Umbilical cord (tissue), 1 donor: ENCODE measurements at regions not wholly inside any gene's neighbourhood (a gene's known extent, or its start where the extent isn't known, plus 50 kb on each side); places are given as distances from the start of the nearest gene placed in this dataset.
"Not testable (repeated sequence)": the region's sequence is repeated elsewhere in the genome, so short reads cannot be mapped to it uniquely, and the experiment has no call there.

Experiments used
- DNase-seq: peaks from one replicate; pipeline ENCODE4 v3.0.0-alpha.2; 2015; ENCODE audit warnings: low spot score

DNA sequence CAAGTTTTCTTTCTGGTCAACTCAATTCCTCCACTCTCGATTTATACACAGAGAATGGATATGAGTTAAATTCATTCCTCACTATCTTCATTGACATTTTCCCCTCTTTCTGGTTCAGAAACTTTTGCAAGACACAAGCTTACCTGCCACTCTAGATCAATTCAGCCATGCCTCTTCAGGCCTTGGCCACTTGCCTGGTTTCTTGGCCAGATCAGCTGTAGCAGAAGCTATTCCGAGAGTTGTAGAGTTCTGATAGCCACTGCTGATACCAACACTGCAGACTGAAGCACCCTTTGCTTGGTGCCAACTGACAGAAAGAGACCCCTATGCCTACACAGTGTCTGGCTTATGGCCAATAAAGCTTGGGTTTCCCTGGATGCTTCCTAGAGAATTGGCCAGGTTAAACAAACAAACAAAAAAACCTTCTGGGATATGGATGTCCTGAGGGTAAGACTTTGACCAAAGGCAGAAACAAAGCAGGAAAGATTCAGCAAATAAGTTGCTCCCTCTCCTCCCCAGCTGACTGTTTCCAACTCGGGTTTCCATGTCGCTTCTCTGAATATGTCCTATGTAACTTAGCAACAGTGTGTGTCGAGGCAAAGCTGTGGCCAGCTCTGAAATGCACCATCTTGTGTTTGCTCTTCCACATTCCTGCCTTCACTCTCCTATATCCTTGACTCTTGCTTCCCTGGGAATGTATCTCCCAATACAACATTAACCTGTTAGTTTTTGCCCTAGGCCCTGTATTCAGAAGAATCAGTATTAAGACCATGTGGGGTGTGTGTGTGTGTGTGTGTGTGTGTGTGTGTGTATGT, 521.6 kb downstream of the EPHA3 start:
- DNase-seq: no peak

DNA sequence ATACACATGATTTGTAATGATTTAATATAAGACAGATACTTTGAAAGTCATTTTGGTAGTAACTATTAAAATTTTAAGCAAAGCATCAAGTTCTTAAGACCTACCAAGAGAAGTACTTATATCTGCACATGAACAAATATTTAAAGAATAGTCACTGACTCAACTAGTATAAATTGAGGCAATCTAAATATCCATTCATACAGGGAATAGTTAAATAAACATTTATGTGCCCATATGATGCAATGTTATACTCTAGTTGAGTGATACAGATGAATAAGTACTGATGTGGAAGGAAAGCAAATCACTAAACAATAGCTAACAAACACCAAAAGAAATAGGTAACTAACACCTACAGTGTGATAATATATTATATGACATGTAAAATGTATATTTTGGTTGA, 527.7 kb downstream of the EPHA3 start:
- no peak for DNase-seq

DNA sequence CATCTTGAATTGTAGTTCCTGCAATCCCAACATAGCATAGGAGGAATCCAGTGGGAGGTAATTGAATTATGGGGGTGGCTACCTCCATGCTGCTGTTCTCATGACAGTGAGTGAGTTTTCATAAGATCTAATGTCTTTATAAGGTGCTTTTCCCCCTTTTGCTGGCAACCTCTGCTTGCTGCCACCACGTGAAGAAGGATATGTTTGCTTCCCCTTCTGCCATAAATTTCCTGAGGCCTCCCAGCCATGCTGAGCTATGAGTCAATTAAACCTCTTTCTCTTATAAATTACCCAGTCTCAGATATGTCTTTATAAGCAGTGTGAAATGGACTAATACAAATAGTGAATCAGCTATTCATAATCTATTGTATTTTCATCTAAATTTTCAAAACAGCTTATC, 537.3 kb downstream of the EPHA3 start:
- DNase-seq: no peak

GRCh38 chr3:89649431-89649830, 542.0 kb downstream of the EPHA3 start:
- DNase-seq: no peak

- DNase-seq: no peak
Observed at GRCh38 chr3:89654031-89654430, 546.6 kb downstream of the EPHA3 start.

DNA sequence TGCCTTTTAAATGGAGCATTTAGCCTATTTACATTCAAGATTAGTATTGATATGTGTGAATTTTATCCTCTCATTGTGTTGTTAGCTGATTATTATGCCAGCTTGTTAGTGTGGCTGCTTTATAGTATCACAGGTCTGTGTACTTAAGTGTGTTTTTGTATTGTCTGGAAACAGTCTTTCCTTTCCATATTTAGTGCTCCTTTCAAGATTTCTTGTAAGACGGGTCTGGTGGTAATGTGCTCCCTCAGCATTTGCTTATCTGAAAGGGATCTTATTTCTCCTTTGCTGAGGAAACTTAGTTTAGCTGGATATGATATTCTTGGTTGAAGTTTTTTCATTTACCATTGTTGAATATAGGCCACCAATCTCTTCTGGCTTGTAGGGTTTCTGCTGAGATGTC, 549.0 kb downstream of the EPHA3 start:
- no peak for DNase-seq

- no peak for DNase-seq
Observed at GRCh38 chr3:89679686-89680085, 572.3 kb downstream of the EPHA3 start.

DNA sequence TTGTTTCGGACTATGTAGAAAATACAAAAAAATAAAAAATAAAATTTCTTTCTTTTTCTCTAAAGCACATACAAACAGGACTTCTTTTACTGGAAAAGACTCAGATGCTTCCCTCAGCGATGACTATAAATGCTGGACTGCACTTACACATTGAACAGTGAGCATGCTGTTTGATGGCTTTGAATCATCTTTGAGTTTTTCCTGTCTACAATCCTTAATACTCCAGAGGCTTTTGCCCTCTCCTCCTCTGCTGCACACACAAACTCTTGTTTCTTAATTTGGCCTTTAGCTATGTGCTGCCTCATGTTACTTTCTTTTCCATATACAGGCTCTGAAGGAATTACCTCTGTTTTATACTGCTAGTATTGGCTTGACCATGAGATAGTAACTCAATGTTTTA, 575.1 kb downstream of the EPHA3 start:
- no peak for DNase-seq

DNA sequence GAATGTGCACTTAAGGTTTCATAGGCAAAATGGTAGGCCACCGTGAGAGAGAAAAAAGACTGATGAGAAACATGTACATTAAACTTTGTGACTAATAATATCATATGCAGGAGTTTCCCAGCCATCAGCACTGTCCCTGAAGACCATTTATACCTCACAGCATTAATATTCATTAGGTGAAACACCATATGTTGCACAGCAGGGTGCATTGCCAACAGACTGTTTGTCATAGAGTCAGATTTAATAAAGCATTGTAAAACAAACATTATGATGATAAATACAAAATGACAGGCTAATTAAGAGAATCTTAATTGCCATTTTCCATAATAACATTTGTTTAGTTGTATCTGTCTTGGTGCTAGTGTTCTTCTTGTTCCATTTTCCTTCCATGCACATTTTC, 578.3 kb downstream of the EPHA3 start:
- DNase-seq: no peak

DNA sequence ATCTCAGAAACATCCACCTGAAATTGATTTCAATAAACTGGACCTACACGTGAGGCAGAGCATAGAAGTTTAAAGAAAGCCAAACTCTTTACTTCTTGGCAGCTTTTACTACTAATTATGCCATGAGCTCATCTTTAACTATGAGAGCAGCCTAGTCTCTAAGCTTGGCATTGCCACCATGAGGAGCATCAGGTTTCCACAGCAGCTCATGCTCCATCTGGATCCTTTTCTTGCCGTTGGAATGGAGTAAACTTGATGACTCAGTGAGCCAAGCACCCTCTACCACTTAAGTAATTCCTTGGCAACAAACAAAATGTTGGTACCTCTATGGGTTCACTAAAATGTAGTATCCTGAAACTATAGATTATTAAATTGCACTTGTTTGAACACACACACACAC, 583.2 kb downstream of the EPHA3 start:
- no peak for DNase-seq

DNA sequence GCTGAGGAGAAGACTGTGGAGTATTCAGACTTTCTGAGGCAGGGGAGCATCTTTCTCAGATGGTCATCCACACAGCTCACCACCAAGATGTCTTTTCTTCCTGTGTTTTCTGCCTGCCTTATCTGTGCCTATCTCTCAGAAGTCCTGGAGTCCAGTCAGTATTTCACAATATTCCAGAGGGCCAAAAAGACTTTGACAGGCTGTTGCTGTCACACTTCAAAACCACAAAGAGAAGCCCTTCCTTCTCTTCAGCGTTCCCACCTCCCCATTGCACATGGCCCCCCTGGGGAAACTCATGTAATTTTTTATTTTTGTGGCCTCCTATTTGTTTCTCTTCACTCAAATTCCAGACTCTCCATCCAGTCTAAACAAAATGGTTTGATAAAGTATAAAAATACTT, 585.2 kb downstream of the EPHA3 start:
- DNase-seq: no peak

- no peak for DNase-seq
Observed at GRCh38 chr3:89697321-89697916, 590.0 kb downstream of the EPHA3 start.

- DNase-seq: no peak
Observed at GRCh38 chr3:89698208-89698830, 590.9 kb downstream of the EPHA3 start.

- DNase-seq: no peak
Observed at GRCh38 chr3:89699229-89699628, 591.8 kb downstream of the EPHA3 start.

DNA sequence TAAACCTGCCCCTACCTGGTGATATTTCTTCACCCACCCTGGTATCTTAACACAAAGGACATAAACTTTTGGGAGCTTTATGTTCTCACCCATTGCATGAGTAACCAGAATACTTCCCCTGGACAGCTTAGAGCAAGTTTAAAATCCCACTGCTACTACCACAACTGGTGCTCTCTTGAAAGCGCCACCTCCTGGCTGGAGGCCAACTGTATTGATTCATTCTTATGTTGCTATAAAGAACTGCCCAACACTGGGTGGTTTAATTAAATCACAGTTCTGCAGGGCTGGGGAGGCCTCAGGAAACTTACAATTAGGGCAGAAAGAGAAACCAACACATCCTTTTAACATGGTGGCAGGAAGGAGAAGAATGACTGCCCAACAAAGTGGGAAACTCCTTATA, 592.4 kb downstream of the EPHA3 start:
- no peak for DNase-seq

- DNase-seq: no peak
Observed at GRCh38 chr3:89702404-89702803, 595.0 kb downstream of the EPHA3 start.

- no peak for DNase-seq
Observed at GRCh38 chr3:89713196-89713595, 605.8 kb downstream of the EPHA3 start.

- no peak for DNase-seq
Observed at GRCh38 chr3:89714237-89714636, 606.8 kb downstream of the EPHA3 start.

GRCh38 chr3:89740080-89740880, 632.9 kb downstream of the EPHA3 start:
- no peak for DNase-seq

GRCh38 chr3:89740881-89741177, 633.4 kb downstream of the EPHA3 start:
- DNase-seq: no peak

DNA sequence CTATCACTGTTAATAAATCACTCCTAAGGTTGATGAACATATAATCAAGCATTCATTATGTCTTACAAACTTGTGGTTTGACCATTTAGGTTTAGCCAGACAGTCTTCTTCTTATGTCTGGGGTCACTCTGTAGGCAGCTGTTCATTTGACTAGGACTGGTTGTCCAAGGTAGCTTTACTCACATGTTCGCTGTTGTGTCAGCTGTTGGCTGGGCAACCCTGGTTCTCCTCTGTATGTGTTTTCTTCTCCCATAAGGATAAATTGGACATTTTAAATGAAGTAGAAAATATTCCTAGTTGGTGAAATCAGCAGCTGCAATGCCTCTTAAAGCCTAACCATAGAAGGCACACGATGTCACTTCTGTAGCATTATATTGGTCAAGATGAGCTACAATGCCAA, 635.1 kb downstream of the EPHA3 start:
- DNase-seq: no peak

GRCh38 chr3:89747541-89748278, 640.3 kb downstream of the EPHA3 start:
- not testable (repeated sequence) for DNase-seq
